Right atrium auricular region (tissue), 2 donors: ENCODE measurements at regions not wholly inside any gene's neighbourhood (a gene's known extent, or its start where the extent isn't known, plus 50 kb on each side); places are given as distances from the start of the nearest gene placed in this dataset.

Experiments
- DNase-seq: peaks from one replicate; pipeline ENCODE4 v3.0.0-alpha.2; 2019; ENCODE audit warnings: low spot score
- H3K27ac ChIP-seq, 2 donors: fragments of 200-600 bp; sonication (generic); 1 replicate in 1 of 2; 2 replicates in 1 of 2; pipeline ENCODE4 v1.5.1; 2016 to 2019
- H3K27me3 ChIP-seq, 2 donors: fragments of 200-600 bp; sonication (generic); one replicate each; pipeline versions ENCODE4 v1.5.1 to v1.6.0; 2017 to 2019
- H3K36me3 ChIP-seq: fragments of 200-600 bp; sonication (generic); one replicate; pipeline ENCODE4 v1.5.1; 2016
- H3K4me1 ChIP-seq, 2 donors: fragments of 200-600 bp; sonication (generic); one replicate each; pipeline versions ENCODE4 v1.5.1 to v1.6.0; 2017 to 2019
- H3K4me3 ChIP-seq, 2 donors: fragments of 200-600 bp; sonication (generic); 1 replicate in 1 of 2; 2 replicates in 1 of 2; pipeline ENCODE4 v1.5.1; 2017 to 2019; ENCODE audit warnings: mild to moderate bottlenecking in 1 of 2, moderate library complexity in 1 of 2
- H3K9me3 ChIP-seq, 2 donors: fragments of 200-600 bp; sonication (generic); one replicate each; pipeline ENCODE4 v1.5.1; 2019
- TF ChIP-seq, protein P1 (sequence below), 2 donors: fragments of 200-600 bp; sonication (generic); IDR thresholded peaks; one replicate each; pipeline ENCODE4 v1.5.1; 2019; ENCODE audit warnings: antibody characterized with exemption in 2 of 2

DNA sequence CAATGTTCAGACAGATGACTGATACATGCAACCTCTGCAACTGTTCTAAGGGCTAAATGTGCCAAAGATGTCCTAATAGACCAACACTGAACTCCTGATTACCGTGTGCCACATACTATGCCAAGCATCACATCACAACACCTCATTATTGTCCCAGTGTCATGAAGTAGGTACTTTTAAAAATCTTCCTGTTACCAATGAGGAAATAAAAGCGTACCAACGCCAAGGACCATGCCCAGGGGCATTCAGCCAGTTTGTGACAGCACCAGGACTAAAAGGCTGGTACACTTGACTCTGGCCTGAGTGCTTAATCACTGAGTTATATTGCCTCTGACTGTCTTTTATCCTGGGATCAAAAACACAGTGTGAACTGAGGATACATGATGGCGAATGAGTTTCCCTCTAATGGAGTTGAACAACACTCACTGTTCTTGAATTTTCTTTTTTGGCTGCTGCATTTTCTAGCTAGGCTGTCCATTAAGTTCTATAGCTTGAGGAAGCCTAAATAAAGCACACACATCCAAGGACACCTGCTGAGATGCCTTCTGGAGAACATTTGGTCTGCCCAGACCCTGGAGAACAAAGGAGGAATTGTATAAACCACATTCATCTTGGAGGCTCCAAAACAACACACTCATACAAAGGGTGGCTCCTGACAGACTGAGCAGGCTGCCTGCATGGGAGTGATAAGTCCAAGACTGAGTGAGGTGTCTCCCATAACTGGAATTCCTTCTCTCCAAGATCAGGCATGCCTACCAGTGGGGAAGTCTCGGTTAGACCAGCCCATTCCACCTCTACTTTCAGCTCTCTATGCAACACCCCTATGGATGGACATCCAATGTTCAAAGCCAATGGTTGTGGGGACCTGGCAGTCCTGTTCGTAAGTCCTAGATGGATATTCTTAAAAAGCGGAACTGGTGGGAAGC lies 126.7 kb upstream of the PRICKLE2 start:
- Histone ChIP-seq H3K36me3 (no peaks in the 10 kb centered on the region), H3K4me1 (peaks cover 0 to 23% of the 10 kb centered on the region in 2 donors), H3K4me3 (no peak overlapping the region), H3K27me3 (no peaks in the 10 kb centered on the region), H3K27ac (no peak overlapping the region), H3K9me3 (no peaks in the 10 kb centered on the region)
- no peak for DNase-seq
- TF ChIP-seq, protein P1, sequence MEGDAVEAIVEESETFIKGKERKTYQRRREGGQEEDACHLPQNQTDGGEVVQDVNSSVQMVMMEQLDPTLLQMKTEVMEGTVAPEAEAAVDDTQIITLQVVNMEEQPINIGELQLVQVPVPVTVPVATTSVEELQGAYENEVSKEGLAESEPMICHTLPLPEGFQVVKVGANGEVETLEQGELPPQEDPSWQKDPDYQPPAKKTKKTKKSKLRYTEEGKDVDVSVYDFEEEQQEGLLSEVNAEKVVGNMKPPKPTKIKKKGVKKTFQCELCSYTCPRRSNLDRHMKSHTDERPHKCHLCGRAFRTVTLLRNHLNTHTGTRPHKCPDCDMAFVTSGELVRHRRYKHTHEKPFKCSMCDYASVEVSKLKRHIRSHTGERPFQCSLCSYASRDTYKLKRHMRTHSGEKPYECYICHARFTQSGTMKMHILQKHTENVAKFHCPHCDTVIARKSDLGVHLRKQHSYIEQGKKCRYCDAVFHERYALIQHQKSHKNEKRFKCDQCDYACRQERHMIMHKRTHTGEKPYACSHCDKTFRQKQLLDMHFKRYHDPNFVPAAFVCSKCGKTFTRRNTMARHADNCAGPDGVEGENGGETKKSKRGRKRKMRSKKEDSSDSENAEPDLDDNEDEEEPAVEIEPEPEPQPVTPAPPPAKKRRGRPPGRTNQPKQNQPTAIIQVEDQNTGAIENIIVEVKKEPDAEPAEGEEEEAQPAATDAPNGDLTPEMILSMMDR (IDR thresholded peaks at IDR 0.05), result no peak

- DNase-seq, result no peak
- no peaks in the 10 kb centered on the region for H3K36me3 ChIP-seq
Measured at GRCh38 chr3:64349551-64349950, 124.3 kb upstream of the PRICKLE2 start.

GRCh38 chr3:64345371-64345770 lies 120.1 kb upstream of the PRICKLE2 start:
- no peaks in the 10 kb centered on the region for H3K36me3 ChIP-seq
- H3K27ac ChIP-seq, result no peak overlapping the region
- no peaks in the 10 kb centered on the region for H3K9me3 ChIP-seq
- no peak for DNase-seq
- peaks cover 0 to 15% of the 10 kb centered on the region in 2 donors for H3K4me1 ChIP-seq
- TF ChIP-seq, protein P1 (IDR thresholded peaks at IDR 0.05), result no peak
- no peak overlapping the region for H3K4me3 ChIP-seq
- H3K27me3 ChIP-seq, result no peaks in the 10 kb centered on the region

More at GRCh38 chr3:64349551-64349950, 124.3 kb upstream of the PRICKLE2 start:
- H3K4me1 ChIP-seq, result peaks cover 0 to 27% of the 10 kb centered on the region in 2 donors
- H3K4me3 ChIP-seq, result no peak overlapping the region
- no peaks in the 10 kb centered on the region for H3K9me3 ChIP-seq
- no peak overlapping the region for H3K27ac ChIP-seq
- H3K27me3 ChIP-seq, result no peaks in the 10 kb centered on the region
- TF ChIP-seq, protein P1 (IDR thresholded peaks at IDR 0.05), result no peak

DNA sequence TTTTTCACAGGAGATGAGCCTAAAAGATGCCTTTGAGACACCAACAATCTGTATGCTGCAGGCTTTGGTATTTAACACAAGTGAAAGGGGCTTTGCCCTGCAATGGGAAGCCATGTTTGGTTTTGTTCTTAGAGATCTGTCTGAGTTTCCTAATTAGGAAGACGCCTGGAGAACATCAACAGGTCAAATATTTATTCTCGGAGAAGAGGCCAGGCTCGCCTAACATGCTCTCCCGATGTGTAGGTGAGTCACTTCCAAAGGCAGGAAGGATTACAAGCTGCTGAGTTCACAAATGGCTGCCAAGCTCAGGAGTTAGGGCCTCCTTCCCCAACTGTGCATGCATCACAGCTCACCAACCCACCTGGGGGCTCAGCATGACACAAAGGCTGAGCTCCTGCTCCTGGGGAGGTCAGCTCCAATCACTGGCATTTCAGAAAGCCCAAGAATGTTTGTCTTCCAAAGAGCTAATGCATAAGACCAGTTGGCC lies 119.5 kb upstream of the PRICKLE2 start:
- Histone ChIP-seq H3K36me3 (no peaks in the 10 kb centered on the region), H3K27me3 (no peaks in the 10 kb centered on the region), H3K4me3 (no peak overlapping the region), H3K4me1 (peaks cover 0 to 15% of the 10 kb centered on the region in 2 donors), H3K9me3 (no peaks in the 10 kb centered on the region), H3K27ac (no peak overlapping the region)
- TF ChIP-seq, protein P1 (IDR thresholded peaks at IDR 0.05), result no peak
- no peak for DNase-seq

- Histone ChIP-seq H3K27ac (no peak overlapping the region), H3K36me3 (no peaks in the 10 kb centered on the region), H3K4me3 (no peak overlapping the region), H3K27me3 (no peaks in the 10 kb centered on the region), H3K4me1 (peaks cover 0 to 15% of the 10 kb centered on the region in 2 donors), H3K9me3 (no peaks in the 10 kb centered on the region)
- TF ChIP-seq, protein P1 (IDR thresholded peaks at IDR 0.05), result no peak
- DNase-seq, result no peak
Measured at GRCh38 chr3:64343689-64344430, 118.6 kb upstream of the PRICKLE2 start.
